DND-41 (cell line): ENCODE measurements at regions not wholly inside any gene's neighbourhood (a gene's known extent, or its start where the extent isn't known, plus 50 kb on each side); places are given as distances from the start of the nearest gene placed in this dataset.

Source experiments
- ATAC-seq: fragments of 200-7000 bp; cut with Tn5 transposase; 3 replicates; pipeline ENCODE4 v1.9.1; 2021; ENCODE audit warnings: low read depth; ENCODE audit not compliant: insufficient read depth
- DNase-seq: peaks from one replicate; pipeline ENCODE4 v3.0.0-alpha.2; 2020
- H2AFZ ChIP-seq: 2 replicates; pipeline ENCODE4 v1.6.0; 2012; ENCODE audit warnings: low read depth, low read length
- H3K27ac ChIP-seq: 2 replicates; pipeline ENCODE4 v1.5.1; 2012; ENCODE audit warnings: low read length, inconsistent platforms
- H3K27me3 ChIP-seq: fragments of 200-600 bp; sonication (generic); 2 replicates; pipeline ENCODE4 v1.6.0; 2012; ENCODE audit warnings: low read length, mild to moderate bottlenecking, inconsistent platforms; ENCODE audit not compliant: insufficient read depth, poor library complexity
- H3K36me3 ChIP-seq: 2 replicates; pipeline ENCODE4 v1.5.1; 2012; ENCODE audit warnings: low read length, inconsistent platforms; ENCODE audit not compliant: insufficient read depth
- H3K4me1 ChIP-seq: 2 replicates; pipeline ENCODE4 v1.5.1; 2012; ENCODE audit warnings: mild to moderate bottlenecking, low read length; ENCODE audit not compliant: insufficient read depth
- H3K4me2 ChIP-seq: 2 replicates; pipeline ENCODE4 v1.6.0; 2012; ENCODE audit warnings: mild to moderate bottlenecking, moderate library complexity, low read length, inconsistent platforms; ENCODE audit not compliant: insufficient read depth
- H3K4me3 ChIP-seq, 2 experiments: fragments of 200-600 bp in 1 of 2; shearing (Covaris generic) in 1 of 2; 2 replicates each; pipeline ENCODE4 v1.5.1; 2012 to 2016; ENCODE audit warnings: inconsistent platforms in 2 of 2, low read length in 2 of 2, mild to moderate bottlenecking in 2 of 2, low read depth in 1 of 2, moderate library complexity in 1 of 2
- H3K79me2 ChIP-seq: 2 replicates; pipeline ENCODE4 v1.6.0; 2012; ENCODE audit warnings: low read length, inconsistent platforms; ENCODE audit not compliant: insufficient read depth
- H3K9ac ChIP-seq: 2 replicates; pipeline ENCODE4 v1.6.0; 2012; ENCODE audit warnings: low read depth, mild to moderate bottlenecking, inconsistent platforms, low read length, moderate library complexity
- H3K9me3 ChIP-seq: 2 replicates; pipeline ENCODE4 v1.5.1; 2012; ENCODE audit warnings: low read length, moderate library complexity, mild to moderate bottlenecking, inconsistent platforms; ENCODE audit not compliant: insufficient read depth, severe bottlenecking
- H4K20me1 ChIP-seq: 2 replicates; pipeline ENCODE4 v1.6.0; 2012; ENCODE audit warnings: low read length; ENCODE audit not compliant: insufficient read depth
- CTCF ChIP-seq: IDR thresholded peaks from 2 replicates; pipeline ENCODE4 v1.5.1; 2012; ENCODE audit warnings: borderline replicate concordance, low read length, moderate library complexity, mild to moderate bottlenecking; ENCODE audit not compliant: poor library complexity, severe bottlenecking; ENCODE audit errors: extremely low read depth
- EZH2 ChIP-seq: IDR thresholded peaks from 3 replicates; pipeline ENCODE4 v1.6.1; 2012; ENCODE audit warnings: borderline replicate concordance, low read depth, mild to moderate bottlenecking, moderate library complexity, low read length, inconsistent platforms; ENCODE audit not compliant: severe bottlenecking

- Histone ChIP-seq H2AFZ (no peak overlapping the region), H3K27ac (no peak overlapping the region), H3K9me3 (no peaks in the 10 kb centered on the region), H3K4me1 (no peaks in the 10 kb centered on the region), H3K27me3 (no peaks in the 10 kb centered on the region), H3K4me3 (no peak overlapping the region), H3K9ac (no peak overlapping the region), H3K79me2 (no peaks in the 10 kb centered on the region), H3K4me2 (no peak overlapping the region), H3K36me3 (no peaks in the 10 kb centered on the region), H4K20me1 (no peaks in the 10 kb centered on the region)
- TF ChIP-seq EZH2: no peak
- no peak for TF ChIP-seq CTCF
- ATAC-seq (no peak), DNase-seq (no peak)
Measured at GRCh38 chr4:30268370-30268769, 451.8 kb upstream of the PCDH7 start.

- H3K4me1 ChIP-seq: no peaks in the 10 kb centered on the region
- H3K9ac ChIP-seq: no peak overlapping the region
- H3K27me3 ChIP-seq: no peaks in the 10 kb centered on the region
- H3K4me2 ChIP-seq: no peak overlapping the region
- H3K79me2 ChIP-seq: no peaks in the 10 kb centered on the region
- ATAC-seq (no peak), DNase-seq (no peak)
- H4K20me1 ChIP-seq: no peaks in the 10 kb centered on the region
- no peak overlapping the region for H3K4me3 ChIP-seq
- H3K36me3 ChIP-seq: no peaks in the 10 kb centered on the region
- H3K27ac ChIP-seq: no peak overlapping the region
- no peak overlapping the region for H2AFZ ChIP-seq
- TF ChIP-seq EZH2: no peak
- peak; percentile 30 for TF ChIP-seq CTCF
- no peaks in the 10 kb centered on the region for H3K9me3 ChIP-seq
Measured at GRCh38 chr4:30269850-30270249, 450.3 kb upstream of the PCDH7 start.

- Histone ChIP-seq H3K9me3 (no peaks in the 10 kb centered on the region), H3K36me3 (no peaks in the 10 kb centered on the region), H3K79me2 (no peaks in the 10 kb centered on the region), H2AFZ (no peak overlapping the region), H4K20me1 (no peaks in the 10 kb centered on the region), H3K27me3 (no peaks in the 10 kb centered on the region), H3K4me1 (no peaks in the 10 kb centered on the region), H3K4me3 (no peak overlapping the region), H3K27ac (no peak overlapping the region), H3K4me2 (no peak overlapping the region), H3K9ac (no peak overlapping the region)
- DNase-seq: no peak
- ATAC-seq: no peak
- TF ChIP-seq CTCF (no peak), EZH2 (no peak)
Measured at GRCh38 chr4:30281986-30282385, 438.2 kb upstream of the PCDH7 start.

GRCh38 chr4:30283336-30283735, 436.8 kb upstream of the PCDH7 start:
- Histone ChIP-seq H3K4me3 (no peak overlapping the region), H3K9ac (no peak overlapping the region), H3K27me3 (no peaks in the 10 kb centered on the region), H4K20me1 (no peaks in the 10 kb centered on the region), H3K9me3 (no peaks in the 10 kb centered on the region), H3K4me1 (no peaks in the 10 kb centered on the region), H3K79me2 (no peaks in the 10 kb centered on the region), H3K4me2 (no peak overlapping the region), H3K36me3 (no peaks in the 10 kb centered on the region), H2AFZ (no peak overlapping the region), H3K27ac (no peak overlapping the region)
- TF ChIP-seq EZH2: no peak
- no peak for TF ChIP-seq CTCF
- ATAC-seq (no peak), DNase-seq (no peak)
